ENCODE measurements at regions not wholly inside any gene's neighbourhood (a gene's known extent, or its start where the extent isn't known, plus 50 kb on each side); places are given as distances from the start of the nearest gene placed in this dataset.

- no peak overlapping the region for H3K4me3 ChIP-seq (ENCODE audit: control insufficient read depth, low read depth, low read length)
- TF ChIP-seq, protein P1, sequence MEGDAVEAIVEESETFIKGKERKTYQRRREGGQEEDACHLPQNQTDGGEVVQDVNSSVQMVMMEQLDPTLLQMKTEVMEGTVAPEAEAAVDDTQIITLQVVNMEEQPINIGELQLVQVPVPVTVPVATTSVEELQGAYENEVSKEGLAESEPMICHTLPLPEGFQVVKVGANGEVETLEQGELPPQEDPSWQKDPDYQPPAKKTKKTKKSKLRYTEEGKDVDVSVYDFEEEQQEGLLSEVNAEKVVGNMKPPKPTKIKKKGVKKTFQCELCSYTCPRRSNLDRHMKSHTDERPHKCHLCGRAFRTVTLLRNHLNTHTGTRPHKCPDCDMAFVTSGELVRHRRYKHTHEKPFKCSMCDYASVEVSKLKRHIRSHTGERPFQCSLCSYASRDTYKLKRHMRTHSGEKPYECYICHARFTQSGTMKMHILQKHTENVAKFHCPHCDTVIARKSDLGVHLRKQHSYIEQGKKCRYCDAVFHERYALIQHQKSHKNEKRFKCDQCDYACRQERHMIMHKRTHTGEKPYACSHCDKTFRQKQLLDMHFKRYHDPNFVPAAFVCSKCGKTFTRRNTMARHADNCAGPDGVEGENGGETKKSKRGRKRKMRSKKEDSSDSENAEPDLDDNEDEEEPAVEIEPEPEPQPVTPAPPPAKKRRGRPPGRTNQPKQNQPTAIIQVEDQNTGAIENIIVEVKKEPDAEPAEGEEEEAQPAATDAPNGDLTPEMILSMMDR (IDR thresholded peaks at IDR 0.05; ENCODE audit: control insufficient read depth, insufficient read depth, low read depth, low read length, missing control alignments), result no peak
- no peak for DNase-seq (ENCODE audit: low read depth)
Observed at GRCh38 chr19:30209617-30210600, 162.3 kb upstream of the ZNF536 start.

DNA sequence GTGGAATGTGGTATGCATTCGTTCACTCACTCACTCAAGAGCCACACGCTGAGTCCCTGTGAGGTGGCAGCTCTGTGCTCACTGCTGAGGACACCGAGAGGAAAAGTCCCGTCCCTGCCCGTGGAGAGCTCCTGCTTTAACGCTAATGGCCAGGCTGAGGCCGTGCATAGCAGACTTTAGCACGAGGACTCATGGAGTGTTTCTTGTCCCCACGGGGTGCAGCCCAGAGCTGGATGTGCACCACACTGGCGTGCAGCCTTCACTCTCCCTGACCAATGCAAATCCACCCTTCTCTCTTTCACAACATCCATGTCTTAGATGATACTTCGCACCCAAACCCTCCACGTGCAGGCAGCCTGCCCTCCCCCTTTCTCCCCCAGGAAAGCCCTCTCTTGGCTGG is 159.6 kb upstream of the ZNF536 start:
- TF ChIP-seq, protein P1 (IDR thresholded peaks at IDR 0.05; ENCODE audit: control insufficient read depth, insufficient read depth, low read depth, low read length, missing control alignments), result no peak
- DNase-seq (ENCODE audit: low read depth), result no peak
- H3K4me3 ChIP-seq (ENCODE audit: control insufficient read depth, low read depth, low read length), result no peak overlapping the region

- no peak for DNase-seq (ENCODE audit: low read depth)
Observed at GRCh38 chr19:30214651-30215051, 157.5 kb upstream of the ZNF536 start.

GRCh38 chr19:30215248-30215647 is 156.9 kb upstream of the ZNF536 start:
- TF ChIP-seq, protein P1 (IDR thresholded peaks at IDR 0.05; ENCODE audit: control insufficient read depth, insufficient read depth, low read depth, low read length, missing control alignments), result no peak
- DNase-seq (ENCODE audit: low read depth), result no peak
- no peak overlapping the region for H3K4me3 ChIP-seq (ENCODE audit: control insufficient read depth, low read depth, low read length)

More at GRCh38 chr19:30214651-30215051, 157.5 kb upstream of the ZNF536 start:
- TF ChIP-seq, protein P1 (IDR thresholded peaks at IDR 0.05; ENCODE audit: control insufficient read depth, insufficient read depth, low read depth, low read length, missing control alignments), result no peak
- no peak overlapping the region for H3K4me3 ChIP-seq (ENCODE audit: control insufficient read depth, low read depth, low read length)

GRCh38 chr19:30216453-30216852 is 155.7 kb upstream of the ZNF536 start:
- no peak for DNase-seq (ENCODE audit: low read depth)
- H3K4me3 ChIP-seq (ENCODE audit: control insufficient read depth, low read depth, low read length), result no peak overlapping the region
- TF ChIP-seq, protein P1 (IDR thresholded peaks at IDR 0.05; ENCODE audit: control insufficient read depth, insufficient read depth, low read depth, low read length, missing control alignments), result no peak

DNA sequence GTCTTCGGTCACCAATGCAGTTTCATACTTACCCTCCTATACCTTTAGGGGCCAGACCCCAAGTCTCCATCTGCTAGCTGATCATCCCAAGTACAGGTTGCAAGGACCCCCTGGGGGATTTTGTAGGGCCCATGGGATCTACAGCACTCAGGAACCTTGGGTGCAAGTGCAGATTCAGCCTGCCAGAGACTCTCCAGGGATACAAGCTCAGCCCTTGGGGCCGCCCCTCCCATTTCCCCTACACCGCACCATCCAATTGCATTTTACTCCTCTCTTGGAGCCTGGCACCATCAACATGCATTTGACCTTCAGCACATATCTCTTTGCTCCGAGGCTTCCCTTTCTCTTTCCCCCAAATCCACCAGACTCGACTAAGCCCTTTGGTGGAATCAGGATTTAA is 154.7 kb upstream of the ZNF536 start:
- H3K4me3 ChIP-seq (ENCODE audit: control insufficient read depth, low read depth, low read length), result no peak overlapping the region
- DNase-seq (ENCODE audit: low read depth), result no peak
- TF ChIP-seq, protein P1 (IDR thresholded peaks at IDR 0.05; ENCODE audit: control insufficient read depth, insufficient read depth, low read depth, low read length, missing control alignments), result no peak
